Endothelial cell of umbilical vein (primary cell): ENCODE measurements at regions not wholly inside any gene's neighbourhood (a gene's known extent, or its start where the extent isn't known, plus 50 kb on each side); places are given as distances from the start of the nearest gene placed in this dataset.

Experiments used
- EZH2 ChIP-seq: IDR thresholded peaks from 2 replicates; pipeline ENCODE4 v1.6.1; 2012; ENCODE audit warnings: borderline replicate concordance, low read depth, mild to moderate bottlenecking, moderate library complexity, low read length, inconsistent platforms; ENCODE audit not compliant: severe bottlenecking
- TF ChIP-seq, protein P1 (sequence below), 2 donors: IDR thresholded peaks; 1 replicate in 1 of 2; 2 replicates in 1 of 2; pipeline ENCODE4 v1.5.1; 2011; ENCODE audit warnings: low read length in 2 of 2, mild to moderate bottlenecking in 2 of 2, moderate library complexity in 2 of 2, control low read depth in 1 of 2, inconsistent platforms in 1 of 2, low read depth in 1 of 2; ENCODE audit not compliant: insufficient read depth in 1 of 2; ENCODE audit errors: extremely low read depth in 1 of 2

DNA sequence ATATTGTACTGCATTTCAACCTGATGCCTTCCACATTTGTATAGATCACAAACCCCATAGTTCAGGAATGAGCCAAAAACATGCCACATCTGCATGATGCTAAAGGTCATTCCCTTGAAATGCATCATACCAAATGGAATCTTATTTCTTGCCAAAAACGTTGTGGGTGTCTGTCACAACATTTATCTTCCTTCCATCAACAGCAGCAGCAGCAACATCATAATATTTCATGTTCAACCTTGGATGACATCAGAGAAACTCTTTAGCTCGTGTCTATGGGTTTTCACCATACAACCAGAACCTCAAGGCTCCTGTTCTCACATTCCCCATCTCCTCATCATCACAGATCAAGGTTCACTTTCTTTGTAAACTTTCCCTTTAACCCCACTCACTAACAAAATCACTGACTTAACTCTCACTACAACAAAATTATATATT, 221.3 kb upstream of the CTAGE1 start:
- TF ChIP-seq, protein P1, sequence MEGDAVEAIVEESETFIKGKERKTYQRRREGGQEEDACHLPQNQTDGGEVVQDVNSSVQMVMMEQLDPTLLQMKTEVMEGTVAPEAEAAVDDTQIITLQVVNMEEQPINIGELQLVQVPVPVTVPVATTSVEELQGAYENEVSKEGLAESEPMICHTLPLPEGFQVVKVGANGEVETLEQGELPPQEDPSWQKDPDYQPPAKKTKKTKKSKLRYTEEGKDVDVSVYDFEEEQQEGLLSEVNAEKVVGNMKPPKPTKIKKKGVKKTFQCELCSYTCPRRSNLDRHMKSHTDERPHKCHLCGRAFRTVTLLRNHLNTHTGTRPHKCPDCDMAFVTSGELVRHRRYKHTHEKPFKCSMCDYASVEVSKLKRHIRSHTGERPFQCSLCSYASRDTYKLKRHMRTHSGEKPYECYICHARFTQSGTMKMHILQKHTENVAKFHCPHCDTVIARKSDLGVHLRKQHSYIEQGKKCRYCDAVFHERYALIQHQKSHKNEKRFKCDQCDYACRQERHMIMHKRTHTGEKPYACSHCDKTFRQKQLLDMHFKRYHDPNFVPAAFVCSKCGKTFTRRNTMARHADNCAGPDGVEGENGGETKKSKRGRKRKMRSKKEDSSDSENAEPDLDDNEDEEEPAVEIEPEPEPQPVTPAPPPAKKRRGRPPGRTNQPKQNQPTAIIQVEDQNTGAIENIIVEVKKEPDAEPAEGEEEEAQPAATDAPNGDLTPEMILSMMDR (IDR thresholded peaks at IDR 0.05; ENCODE audit: extremely low read depth in 1 of 2, insufficient read depth in 1 of 2, low read depth in 1 of 2, low read length in 2 of 2), result no peak
- no peak for TF ChIP-seq EZH2
